ENCODE measurements at regions not wholly inside any gene's neighbourhood (a gene's known extent, or its start where the extent isn't known, plus 50 kb on each side); places are given as distances from the start of the nearest gene placed in this dataset.

DNA sequence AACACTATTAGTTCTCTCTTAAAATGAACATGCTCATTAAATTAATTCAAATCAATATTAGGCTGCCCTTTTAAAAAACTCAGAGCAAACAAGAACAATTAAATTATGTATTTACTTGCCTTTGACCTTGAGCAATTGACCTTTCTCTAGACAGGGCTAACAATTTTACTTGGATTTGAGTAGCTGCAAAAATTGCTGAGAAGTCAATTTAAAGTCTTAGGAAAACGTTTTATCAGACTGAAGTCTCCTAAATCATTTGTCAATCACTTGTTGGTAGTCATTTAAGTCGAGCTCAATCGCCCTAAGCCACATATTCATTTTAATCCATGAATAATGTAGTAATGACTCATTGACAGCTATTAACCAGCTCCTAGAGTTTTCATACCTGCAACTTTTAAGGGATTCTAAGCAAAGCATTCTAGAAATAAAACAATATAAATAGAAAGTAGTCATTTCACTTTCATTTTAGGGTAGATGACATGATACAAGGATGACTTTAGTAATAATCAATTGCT lies 84.9 kb upstream of the SEC61G start:
- Histone ChIP-seq H3K27ac (no peak overlapping the region), H3K4me3 (no peak overlapping the region), H3K36me3 (no peaks in the 10 kb centered on the region), H3K27me3 (replicated peaks; ENCODE audit: insufficient read depth) (no peaks in the 10 kb centered on the region), H3K4me1 (ENCODE audit: control insufficient read depth in 1 of 2, low read depth in 2 of 2) (peaks cover 2 to 24% of the 10 kb centered on the region in 2 donors), H3K9me3 (no peaks in the 10 kb centered on the region)
- TF ChIP-seq, protein P1, sequence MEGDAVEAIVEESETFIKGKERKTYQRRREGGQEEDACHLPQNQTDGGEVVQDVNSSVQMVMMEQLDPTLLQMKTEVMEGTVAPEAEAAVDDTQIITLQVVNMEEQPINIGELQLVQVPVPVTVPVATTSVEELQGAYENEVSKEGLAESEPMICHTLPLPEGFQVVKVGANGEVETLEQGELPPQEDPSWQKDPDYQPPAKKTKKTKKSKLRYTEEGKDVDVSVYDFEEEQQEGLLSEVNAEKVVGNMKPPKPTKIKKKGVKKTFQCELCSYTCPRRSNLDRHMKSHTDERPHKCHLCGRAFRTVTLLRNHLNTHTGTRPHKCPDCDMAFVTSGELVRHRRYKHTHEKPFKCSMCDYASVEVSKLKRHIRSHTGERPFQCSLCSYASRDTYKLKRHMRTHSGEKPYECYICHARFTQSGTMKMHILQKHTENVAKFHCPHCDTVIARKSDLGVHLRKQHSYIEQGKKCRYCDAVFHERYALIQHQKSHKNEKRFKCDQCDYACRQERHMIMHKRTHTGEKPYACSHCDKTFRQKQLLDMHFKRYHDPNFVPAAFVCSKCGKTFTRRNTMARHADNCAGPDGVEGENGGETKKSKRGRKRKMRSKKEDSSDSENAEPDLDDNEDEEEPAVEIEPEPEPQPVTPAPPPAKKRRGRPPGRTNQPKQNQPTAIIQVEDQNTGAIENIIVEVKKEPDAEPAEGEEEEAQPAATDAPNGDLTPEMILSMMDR (IDR thresholded peaks at IDR 0.05): no peak
- no peak for ATAC-seq (ENCODE audit: insufficient number of reproducible peaks, low FRiP score, low read depth)
- DNase-seq (ENCODE audit: low spot score): no peak

DNA sequence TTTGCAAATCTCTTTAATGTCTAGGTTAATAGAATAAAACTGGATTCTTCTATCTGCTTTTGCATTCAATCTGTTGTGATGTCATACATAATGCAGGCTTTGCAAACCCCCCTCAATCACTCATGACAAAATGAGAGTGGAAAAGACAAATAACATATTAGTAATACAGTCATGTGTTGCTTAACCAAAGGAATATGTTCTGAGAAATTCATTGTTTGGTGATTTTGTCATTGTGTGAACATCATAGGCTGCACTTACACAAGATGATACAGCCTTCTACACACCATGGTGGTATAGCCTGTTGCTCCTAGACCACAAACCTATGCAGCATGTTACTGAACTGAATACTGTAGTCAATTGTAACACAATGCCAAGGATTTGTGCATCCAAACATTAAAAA lies 87.3 kb upstream of the SEC61G start:
- Histone ChIP-seq H3K4me1 (ENCODE audit: control insufficient read depth in 1 of 2, low read depth in 2 of 2) (peaks cover 2 to 14% of the 10 kb centered on the region in 2 donors), H3K9me3 (no peaks in the 10 kb centered on the region), H3K27me3 (replicated peaks; ENCODE audit: insufficient read depth) (no peaks in the 10 kb centered on the region), H3K27ac (no peak overlapping the region), H3K4me3 (no peak overlapping the region), H3K36me3 (no peaks in the 10 kb centered on the region)
- ATAC-seq (ENCODE audit: insufficient number of reproducible peaks, low FRiP score, low read depth) (no peak), DNase-seq (ENCODE audit: low spot score) (no peak)
- TF ChIP-seq, protein P1 (IDR thresholded peaks at IDR 0.05): no peak

DNA sequence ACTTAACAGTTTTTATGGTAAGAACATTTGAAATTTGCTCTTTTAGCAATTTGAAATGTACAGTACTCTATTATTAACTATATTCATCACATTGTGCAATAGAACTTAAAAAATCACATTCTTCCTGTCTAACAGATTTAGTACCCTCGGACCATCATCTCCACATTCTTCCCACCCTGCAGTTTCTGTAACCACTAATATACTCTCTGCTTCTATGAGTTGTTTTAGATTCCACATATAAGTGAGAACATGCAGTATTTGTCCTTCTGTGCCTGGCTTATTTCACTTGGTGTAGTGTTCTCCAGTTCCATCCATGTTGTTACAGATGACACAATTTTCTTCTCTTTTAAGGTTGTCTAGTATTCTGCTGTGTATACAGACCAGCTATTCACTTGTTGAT lies 88.9 kb upstream of the SEC61G start:
- TF ChIP-seq, protein P1 (IDR thresholded peaks at IDR 0.05): no peak
- DNase-seq (ENCODE audit: low spot score) (no peak), ATAC-seq (ENCODE audit: insufficient number of reproducible peaks, low FRiP score, low read depth) (no peak)
- Histone ChIP-seq H3K27me3 (replicated peaks; ENCODE audit: insufficient read depth) (no peaks in the 10 kb centered on the region), H3K4me3 (no peak overlapping the region), H3K27ac (no peak overlapping the region), H3K4me1 (ENCODE audit: control insufficient read depth in 1 of 2, low read depth in 2 of 2) (no peaks in the 10 kb centered on the region), H3K9me3 (no peaks in the 10 kb centered on the region), H3K36me3 (no peaks in the 10 kb centered on the region)

DNA sequence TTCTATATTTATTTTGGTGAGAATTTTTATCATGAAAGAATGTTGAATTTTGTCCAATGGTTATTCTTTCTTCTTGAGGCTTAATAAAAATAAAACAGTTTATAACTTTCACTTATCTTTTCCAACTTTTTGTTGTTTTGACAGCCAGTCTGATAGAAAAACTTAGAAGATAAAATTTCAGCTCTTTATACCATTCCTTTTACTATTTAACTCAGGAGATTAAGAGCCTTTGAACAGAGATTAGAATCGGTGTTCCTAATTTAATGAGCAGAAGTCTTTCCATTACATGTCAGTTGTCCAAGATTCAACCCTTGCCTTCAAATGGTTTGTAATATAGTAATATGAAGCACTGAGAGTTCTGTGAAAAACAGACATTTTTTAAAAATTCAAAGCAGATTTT lies 97.8 kb upstream of the SEC61G start:
- Histone ChIP-seq H3K4me3 (no peak overlapping the region), H3K27me3 (replicated peaks; ENCODE audit: insufficient read depth) (no peaks in the 10 kb centered on the region), H3K36me3 (no peaks in the 10 kb centered on the region), H3K27ac (no peak overlapping the region), H3K9me3 (no peaks in the 10 kb centered on the region), H3K4me1 (ENCODE audit: control insufficient read depth in 1 of 2, low read depth in 2 of 2) (peaks cover 0 to 6% of the 10 kb centered on the region in 2 donors)
- DNase-seq (ENCODE audit: low spot score): no peak
- TF ChIP-seq, protein P1 (IDR thresholded peaks at IDR 0.05): no peak
- ATAC-seq (ENCODE audit: insufficient number of reproducible peaks, low FRiP score, low read depth): no peak

DNA sequence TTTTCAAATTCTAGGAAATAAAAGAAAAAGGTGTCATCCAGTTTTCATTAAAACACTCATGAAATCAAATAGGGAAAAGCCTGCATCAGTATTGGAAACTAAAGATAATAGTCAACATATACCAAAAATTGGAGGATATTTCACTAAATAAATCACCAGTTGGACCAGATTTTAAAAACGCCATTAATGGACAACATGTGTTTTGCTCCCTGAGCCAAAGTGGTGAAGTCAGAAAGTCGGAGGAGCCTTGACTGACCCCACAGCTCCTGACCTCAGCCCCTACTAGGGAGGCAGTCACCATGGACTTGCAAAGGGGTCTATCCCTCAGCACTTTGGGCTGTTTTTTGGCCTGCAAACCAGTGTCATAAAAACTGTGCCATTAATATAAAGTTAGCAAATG lies 98.3 kb upstream of the SEC61G start:
- Histone ChIP-seq H3K36me3 (no peaks in the 10 kb centered on the region), H3K27me3 (replicated peaks; ENCODE audit: insufficient read depth) (no peaks in the 10 kb centered on the region), H3K9me3 (no peaks in the 10 kb centered on the region), H3K4me1 (ENCODE audit: control insufficient read depth in 1 of 2, low read depth in 2 of 2) (peaks cover 0 to 6% of the 10 kb centered on the region in 2 donors), H3K27ac (no peak overlapping the region), H3K4me3 (no peak overlapping the region)
- no peak for DNase-seq (ENCODE audit: low spot score)
- ATAC-seq (ENCODE audit: insufficient number of reproducible peaks, low FRiP score, low read depth): no peak
- TF ChIP-seq, protein P1 (IDR thresholded peaks at IDR 0.05): no peak
